ENCODE measurements at regions not wholly inside any gene's neighbourhood (a gene's known extent, or its start where the extent isn't known, plus 50 kb on each side); places are given as distances from the start of the nearest gene placed in this dataset.

- Mint-ChIP-seq H3K27ac (no peak overlapping the region), H3K27me3 (ENCODE audit: low read depth) (no peaks in the 10 kb centered on the region; the same call in 1 of the 2 replicates), H3K9me3 (no peaks in the 10 kb centered on the region; a peak in 1 of 5 replicates), H3K36me3 (ENCODE audit: insufficient read depth in 1 of 3, low read depth in 3 of 3) (no peaks in the 10 kb centered on the region), H3K4me3 (no peak overlapping the region), H3K4me1 (peaks cover 3% of the 10 kb centered on the region in 2 experiments; a peak in 3 of 4 replicates)
- no peak overlapping the region for H4K5ac ChIP-seq (ENCODE audit: insufficient read length, low read depth, low read length)
- no peak overlapping the region for H3K4me2 ChIP-seq (ENCODE audit: insufficient read depth, insufficient read length, low read length)
- H2AK5ac ChIP-seq (ENCODE audit: insufficient read length, low read length) = no peak overlapping the region
- no peak overlapping the region for H3K14ac ChIP-seq (ENCODE audit: insufficient read depth, low read length)
- no peak overlapping the region for H3K27ac ChIP-seq (ENCODE audit: insufficient read length, low read depth, low read length)
- no peaks in the 10 kb centered on the region for H3K79me1 ChIP-seq (ENCODE audit: insufficient read depth, low read depth, low read length, poor library complexity, severe bottlenecking)
- no peaks in the 10 kb centered on the region for H3K23me2 ChIP-seq (ENCODE audit: insufficient read length, low read depth, low read length, poor library complexity, severe bottlenecking)
- H4K91ac ChIP-seq (ENCODE audit: insufficient read length, low read depth, low read length) = no peak overlapping the region
- no peak for TF ChIP-seq CTCF (conservative IDR thresholded peaks at IDR 0.05)
- no peaks in the 10 kb centered on the region for H3K9me3 ChIP-seq (ENCODE audit: control insufficient read depth, low read depth, low read length)
- no peaks in the 10 kb centered on the region for H4K20me1 ChIP-seq (ENCODE audit: control insufficient read depth, insufficient read depth, insufficient read length)
- H3K18ac ChIP-seq (ENCODE audit: insufficient read length, low read depth, low read length) = no peak overlapping the region
- H3K4ac ChIP-seq (ENCODE audit: low read depth, low read length) = no peak overlapping the region
- no peak overlapping the region for H3K9ac ChIP-seq (ENCODE audit: extremely low read depth, insufficient read length, low read length)
- H4K8ac ChIP-seq (replicated peaks; ENCODE audit: insufficient read length, low read depth, low read length) = no peak overlapping the region
- no peak overlapping the region for H2AFZ ChIP-seq (ENCODE audit: low read length)
- H3K56ac ChIP-seq (ENCODE audit: insufficient read length, low read depth, low read length) = no peak overlapping the region
- no peaks in the 10 kb centered on the region for H3K27me3 ChIP-seq (ENCODE audit: insufficient read depth, low read length)
- no peak overlapping the region for H2BK12ac ChIP-seq (ENCODE audit: insufficient read length, low read depth, low read length)
- H2BK5ac ChIP-seq (ENCODE audit: insufficient read length, low read length) = no peak overlapping the region
- H3K79me2 ChIP-seq (ENCODE audit: insufficient read depth, low read length) = no peaks in the 10 kb centered on the region
- DNase-seq = no peak
- no peak overlapping the region for H2BK20ac ChIP-seq (ENCODE audit: low read depth, low read length, poor library complexity, severe bottlenecking)
- H2BK120ac ChIP-seq (ENCODE audit: low read depth, low read length, poor library complexity, severe bottlenecking) = no peak overlapping the region
- H3K4me1 ChIP-seq (ENCODE audit: insufficient read depth, low read length) = no peaks in the 10 kb centered on the region
- WGBS (ENCODE audit: extremely low coverage, insufficient read length, low lambda C conversion rate) = no CpG with 5 or more reads among the region's 7 CpGs
- no peak overlapping the region for H3K23ac ChIP-seq (ENCODE audit: insufficient read length, low read depth, low read length)
- H3T11ph ChIP-seq (ENCODE audit: low read length) = no peak overlapping the region
- H2BK15ac ChIP-seq (ENCODE audit: low read depth, low read length) = no peak overlapping the region
Measured at GRCh38 chr3:30966896-30967295, 72.4 kb upstream of the GADL1 start.
